Bone marrow (tissue), 2 donors: ENCODE measurements at regions not wholly inside any gene's neighbourhood (a gene's known extent, or its start where the extent isn't known, plus 50 kb on each side); places are given as distances from the start of the nearest gene placed in this dataset.
A peak's percentile ranks its signal among the peaks of the same experiment; 100 is the strongest.
"Not testable (repeated sequence)": the region's sequence is repeated elsewhere in the genome, so short reads cannot be mapped to it uniquely, and the experiment has no call there.

Experiments
- DNase-seq, 2 donors: peaks; one replicate each; lab custom pipeline; 2025; lab: John Stamatoyannopoulos, UW

DNA sequence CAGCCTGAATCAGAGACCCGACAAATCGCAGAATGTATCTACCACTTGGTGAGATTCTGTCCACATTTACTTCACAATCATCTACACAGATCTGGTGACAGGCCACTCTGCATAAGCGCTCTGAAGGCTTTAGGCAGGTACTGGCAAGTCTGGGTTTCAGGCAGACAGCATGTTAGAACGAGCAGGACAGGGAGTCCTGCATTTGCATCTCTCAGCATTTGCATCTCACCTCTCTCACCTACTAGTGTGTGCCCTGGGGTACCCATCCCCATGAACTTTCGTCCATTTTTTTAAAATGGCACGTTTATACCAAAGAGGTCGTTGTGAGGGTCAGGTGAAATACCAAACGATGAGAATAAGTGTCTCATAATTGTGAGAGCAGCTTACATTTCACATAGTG, 108.2 kb downstream of the SPATA31A1 start:
- not testable (repeated sequence) for DNase-seq

DNA sequence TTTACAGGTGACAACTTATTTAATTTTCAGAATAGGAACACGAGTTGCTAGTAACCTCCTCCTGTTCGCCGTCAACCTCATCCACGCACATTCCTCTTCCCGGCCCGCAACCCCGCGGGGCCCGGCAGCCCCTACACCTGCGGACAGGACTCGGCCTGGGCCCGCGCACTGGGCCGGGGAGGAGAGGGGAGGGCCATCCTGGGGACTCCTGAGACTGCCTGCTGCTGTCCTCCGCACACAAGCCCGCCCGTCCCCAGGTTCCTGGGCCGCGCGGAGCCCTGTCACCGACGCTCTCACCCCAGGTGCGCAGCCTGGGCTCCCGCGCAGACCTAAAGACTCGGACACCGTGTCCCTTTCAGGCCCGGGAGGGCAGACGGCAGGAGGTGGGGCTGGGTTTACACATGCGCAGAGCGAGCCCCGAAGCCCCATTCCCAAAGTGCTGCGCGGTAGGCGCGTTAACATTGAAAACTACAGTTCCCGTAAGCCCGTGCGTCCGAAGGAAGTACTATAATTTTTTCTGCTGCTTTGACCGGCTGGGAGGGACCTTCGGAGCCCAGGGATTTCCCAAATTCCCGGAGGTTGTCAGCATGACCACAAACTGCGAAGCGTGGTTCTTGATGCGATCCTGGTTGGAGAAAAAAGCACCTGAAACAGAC, 108.8 kb downstream of the SPATA31A1 start:
- peak; percentile 8 to 48 for DNase-seq

DNA sequence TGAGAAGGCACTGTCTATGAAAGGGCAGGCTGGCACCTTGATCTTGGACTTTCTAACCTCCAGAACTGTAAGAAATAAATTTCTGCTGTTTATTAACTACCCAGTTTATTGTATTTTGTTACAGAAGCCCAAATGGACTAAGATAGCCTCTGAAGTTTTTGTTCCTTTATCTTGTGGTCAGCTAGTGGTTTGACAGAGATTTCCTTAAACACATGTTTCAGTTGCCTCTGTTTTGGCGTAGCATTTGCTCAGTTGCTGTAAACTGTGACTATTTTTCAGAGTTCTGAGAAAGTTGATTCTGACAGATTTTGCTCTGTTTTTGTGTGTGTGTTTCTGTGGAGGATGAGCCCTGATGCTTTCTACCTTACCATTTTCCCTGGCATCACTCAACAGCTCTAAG, 119.0 kb downstream of the SPATA31A1 start:
- DNase-seq = not testable (repeated sequence)

DNA sequence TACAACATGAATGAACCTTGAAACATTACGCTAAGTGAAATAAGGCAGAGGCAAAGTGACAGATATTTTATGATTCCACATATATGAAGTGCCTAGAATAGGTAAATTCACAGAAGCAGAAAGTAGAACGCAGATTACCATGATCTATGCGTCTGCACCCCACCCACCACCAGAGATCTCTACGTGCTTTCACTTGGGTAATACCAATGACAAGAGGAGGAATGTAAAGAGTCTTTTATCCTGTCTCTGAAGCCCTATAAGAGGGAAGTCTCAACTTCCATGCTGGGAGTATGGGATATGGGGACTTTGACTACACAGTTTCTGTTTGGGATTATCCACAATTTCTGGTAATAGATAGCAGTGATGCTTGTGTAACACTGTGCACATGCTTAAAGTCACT, 127.6 kb downstream of the SPATA31A1 start:
- DNase-seq = not testable (repeated sequence)

DNA sequence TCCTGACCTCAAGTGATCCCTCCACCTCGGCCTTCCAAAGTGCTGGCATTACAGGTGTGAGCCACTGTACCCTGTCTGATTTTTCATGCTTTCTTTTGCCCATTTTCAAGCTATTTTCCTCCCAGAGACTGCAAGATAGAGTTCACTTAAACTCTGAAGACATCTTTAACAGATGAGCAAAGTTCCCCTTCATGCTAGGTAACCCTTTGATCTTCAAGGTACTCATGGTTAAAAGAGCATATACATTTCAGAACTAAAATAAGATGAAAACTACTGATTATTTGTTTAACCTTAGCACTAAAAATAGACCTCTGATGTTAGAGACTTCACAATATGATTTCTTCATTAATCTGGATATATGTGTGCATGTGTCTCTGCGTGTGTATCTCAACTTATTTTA, 128.4 kb downstream of the SPATA31A1 start:
- DNase-seq = not testable (repeated sequence)

DNA sequence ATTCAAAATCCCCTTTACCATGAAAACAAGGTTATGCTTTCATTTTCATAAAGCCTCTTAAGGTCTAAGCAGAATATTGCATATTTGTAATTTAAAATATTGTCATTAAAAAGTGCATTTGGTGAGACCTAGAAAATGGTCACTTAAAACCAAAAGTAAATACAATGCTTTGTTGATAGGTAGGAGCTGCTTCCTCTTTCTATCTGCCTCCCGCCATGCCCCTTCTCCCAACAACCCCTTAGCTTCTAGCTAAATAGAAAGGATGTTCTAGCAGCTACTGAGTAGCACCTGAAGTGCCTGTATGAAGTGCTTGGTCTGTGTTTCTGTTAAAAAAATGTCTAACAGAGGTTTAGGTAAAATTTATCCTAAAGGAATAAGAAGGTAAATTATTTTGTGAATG, 128.8 kb downstream of the SPATA31A1 start:
- not testable (repeated sequence) for DNase-seq

DNA sequence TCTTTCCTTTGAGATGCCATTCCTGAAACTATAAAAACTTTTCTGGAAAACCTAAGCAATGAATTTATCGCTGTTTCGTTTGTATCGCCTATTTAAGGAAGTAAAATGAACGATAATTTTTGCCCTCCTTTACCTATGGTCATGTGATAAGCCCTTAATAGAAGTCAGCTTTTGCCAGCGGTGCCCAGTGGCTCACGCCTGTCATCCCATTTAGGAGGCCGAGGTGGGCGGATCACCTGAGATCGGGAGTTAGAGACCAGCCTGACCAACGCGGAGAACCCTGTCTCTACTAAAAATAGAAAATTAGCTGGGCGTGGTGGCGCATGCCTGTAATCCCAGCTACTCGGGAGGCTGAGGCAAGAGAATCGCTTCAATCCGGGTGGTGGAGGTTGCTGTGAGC, 132.0 kb downstream of the SPATA31A1 start:
- not testable (repeated sequence) for DNase-seq

DNA sequence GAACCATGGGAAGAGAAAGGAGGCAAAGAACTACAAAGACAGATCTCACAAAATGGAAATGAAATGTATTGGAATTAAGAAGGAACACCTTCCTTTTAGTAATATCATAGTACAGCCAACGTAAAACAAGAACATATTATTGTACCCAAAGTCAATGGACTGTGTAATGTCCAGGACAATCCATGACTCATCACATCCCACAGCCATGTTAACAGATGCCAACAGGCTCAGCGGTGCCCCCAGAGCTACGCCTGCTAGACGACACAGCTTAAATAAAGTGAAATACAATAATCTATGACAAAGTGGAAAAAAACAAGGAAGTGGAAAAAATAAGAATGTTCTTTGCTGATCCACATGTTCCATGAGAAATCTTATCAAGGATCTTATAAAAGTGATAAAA, 140.8 kb downstream of the SPATA31A1 start:
- not testable (repeated sequence) for DNase-seq

DNA sequence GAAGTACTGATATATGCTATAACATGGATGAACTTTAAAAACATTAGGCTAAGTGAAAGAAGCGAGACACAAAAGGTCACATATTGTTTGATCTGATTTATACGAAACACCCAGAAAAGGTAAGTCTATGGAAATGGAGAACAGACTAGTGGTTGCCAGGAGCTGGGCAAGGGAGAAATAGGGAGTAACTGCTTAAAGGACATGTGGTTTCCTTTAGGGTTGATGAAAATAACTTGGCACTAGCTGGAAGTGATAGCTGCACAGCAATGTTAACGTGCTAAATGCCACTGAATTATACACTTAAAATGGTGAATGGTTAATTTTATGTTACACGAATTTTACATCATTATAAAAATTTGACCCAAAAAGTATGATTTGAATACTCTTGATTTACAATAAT, 147.7 kb downstream of the SPATA31A1 start:
- not testable (repeated sequence) for DNase-seq

DNA sequence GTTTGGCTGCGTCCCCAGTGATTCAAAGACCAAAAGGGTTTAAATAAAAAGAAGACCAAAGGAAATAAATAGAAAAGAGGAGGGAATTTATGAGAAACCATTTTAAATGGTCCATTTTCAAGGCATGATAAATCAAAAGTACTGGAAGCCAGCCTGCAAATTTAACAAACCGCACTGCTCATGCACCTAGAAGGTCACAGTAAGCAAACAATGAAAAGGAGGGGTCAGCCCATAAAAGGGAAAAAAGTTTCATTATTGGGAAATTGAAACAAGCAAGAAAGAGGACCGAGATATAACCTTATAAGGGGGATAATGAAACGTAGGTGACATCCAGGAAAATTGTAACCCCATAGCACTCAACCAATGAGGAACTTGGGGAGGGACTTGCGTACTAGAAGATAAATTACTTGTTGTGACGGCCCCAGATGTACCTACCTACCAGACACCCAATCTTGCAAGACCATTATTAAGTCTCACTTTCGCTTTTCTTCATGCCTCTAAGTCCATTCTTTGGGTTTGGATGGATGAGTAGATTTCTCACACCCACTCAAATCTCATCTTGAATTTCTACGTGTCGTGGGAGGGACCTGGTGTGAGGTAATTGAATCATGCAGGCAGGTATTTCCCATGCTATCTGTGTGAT, 172.0 kb downstream of the SPATA31A1 start:
- not testable (repeated sequence) for DNase-seq

DNA sequence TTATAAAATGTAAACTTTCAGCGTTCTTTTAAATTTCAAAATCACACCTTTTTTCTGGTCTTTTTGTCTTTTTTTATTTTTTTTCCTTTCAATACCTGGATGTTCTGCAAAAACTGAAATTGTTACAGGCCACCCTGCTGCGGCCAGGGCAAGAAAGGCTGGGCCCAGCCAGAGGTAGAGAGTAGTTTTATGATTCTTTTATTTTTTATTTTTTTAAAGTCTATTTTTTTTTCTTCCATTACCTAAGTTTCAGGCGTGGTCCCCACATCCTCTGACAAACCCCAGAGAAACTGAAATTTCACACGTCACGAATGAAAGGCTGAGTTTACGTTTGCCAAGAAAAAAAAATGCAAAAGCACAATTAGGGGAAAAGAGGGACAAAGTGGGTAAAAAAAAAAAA, 177.1 kb downstream of the SPATA31A1 start:
- not testable (repeated sequence) for DNase-seq

DNA sequence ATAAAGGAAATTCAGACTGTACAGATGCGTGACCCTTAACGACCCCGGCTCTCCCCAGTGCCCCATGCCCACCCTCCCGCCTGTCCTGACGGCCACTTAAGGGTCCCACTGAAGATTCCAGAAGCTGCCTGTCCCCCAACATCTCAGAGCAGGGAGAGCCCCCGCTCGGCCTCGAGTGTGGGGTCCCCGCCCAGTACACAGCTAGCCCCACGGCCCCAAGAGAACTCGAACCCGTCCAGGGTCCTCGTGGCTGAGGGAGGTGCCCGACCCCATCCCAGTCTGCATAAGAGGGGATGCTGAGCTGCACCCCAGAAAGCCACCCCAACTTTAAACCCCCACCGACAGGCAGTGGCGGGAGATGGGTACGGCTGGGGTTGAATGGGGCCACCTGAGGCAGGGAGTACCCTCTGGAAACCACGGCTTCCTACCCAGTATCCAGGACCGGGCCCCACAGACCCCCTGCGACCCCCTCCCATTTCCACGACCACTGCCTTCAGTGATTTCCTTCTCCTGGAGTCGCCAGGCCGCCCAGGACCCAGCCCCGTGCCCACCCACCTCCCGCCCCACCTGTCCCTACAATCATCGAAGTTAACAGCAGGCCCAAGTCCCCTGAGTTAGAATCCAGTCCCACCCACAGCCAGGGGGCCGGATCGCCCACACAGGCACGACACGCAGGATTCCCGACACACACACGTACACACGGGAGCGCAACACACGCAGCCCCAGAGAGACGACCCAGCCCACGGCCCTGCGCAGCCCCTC, 177.7 kb downstream of the SPATA31A1 start:
- not testable (repeated sequence) for DNase-seq

DNA sequence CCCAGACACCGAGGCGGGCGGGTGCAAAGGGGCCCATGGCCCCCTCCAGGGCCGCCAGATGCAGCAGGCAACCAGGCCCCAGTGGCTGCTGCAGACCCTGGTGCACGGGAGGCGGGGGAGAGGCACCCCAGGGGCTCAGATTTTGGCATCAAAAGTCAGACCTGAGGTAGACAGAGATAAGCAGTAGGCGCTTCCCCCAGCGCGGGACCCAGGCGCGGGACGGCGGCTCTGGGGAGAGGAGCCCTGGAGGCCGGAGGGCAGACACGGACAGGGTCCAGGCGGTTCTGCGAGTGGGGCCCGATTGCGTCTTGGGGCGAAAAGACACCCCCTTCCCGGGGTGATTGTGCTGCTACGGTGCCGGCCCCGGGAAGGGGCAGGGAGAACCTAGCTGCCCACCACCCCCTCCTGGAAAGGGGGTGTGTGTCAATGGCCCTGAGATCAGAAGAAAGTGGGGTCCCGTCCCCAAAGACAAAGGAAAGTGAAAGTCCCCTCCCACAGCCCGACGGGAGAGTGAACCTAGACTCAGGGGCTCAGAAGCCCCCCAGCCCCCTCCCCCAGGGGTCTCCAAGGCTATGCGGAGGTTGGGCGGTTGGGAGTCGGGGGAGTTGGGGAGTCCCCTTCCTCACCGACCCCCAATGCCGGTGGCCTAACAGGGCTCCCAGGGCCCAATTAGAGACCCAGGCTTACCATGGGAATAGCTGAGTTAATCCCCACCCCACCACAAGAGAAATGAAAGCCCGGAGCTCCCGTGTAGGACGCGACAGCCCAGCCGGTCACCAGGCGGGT, 178.5 kb downstream of the SPATA31A1 start:
- DNase-seq = not testable (repeated sequence)

DNA sequence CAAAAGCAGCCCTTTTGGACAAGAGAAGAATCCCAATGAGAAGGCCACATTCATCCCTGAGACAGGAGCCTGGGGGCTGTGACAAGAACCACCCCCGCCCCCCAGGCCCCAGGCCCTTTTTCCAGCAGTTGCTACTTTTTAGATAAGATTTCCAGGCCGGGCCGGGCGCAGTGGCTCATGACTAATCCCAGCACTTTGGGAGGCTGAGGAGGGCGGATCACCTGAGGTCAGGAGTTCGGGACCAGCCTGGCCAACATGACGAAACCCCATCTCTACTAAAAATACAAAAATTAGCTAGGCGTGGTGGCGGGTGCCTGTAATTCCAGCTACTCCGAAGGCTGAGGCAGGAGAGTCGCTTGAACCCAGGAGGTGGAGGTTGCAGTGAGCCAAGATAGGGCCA, 179.4 kb downstream of the SPATA31A1 start:
- DNase-seq = not testable (repeated sequence)

DNA sequence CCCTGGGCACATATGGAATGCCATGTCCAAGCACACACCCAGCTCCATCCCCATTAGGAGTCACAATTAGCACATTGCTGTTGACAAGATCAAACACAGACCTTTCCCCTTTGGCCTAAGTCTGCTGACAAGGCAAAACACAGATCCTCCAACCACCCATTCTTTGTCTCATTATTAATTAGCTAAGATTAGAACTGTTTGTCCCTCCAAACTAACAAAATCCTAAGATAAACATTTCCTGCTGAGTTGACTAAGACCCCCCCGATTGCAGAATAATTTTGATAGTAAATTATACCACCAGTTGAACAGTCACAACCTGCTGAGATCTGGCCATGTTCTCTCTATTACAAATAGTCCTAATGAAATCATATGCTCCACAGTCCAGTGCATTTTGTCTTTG, 186.7 kb downstream of the SPATA31A1 start:
- DNase-seq = not testable (repeated sequence)

DNA sequence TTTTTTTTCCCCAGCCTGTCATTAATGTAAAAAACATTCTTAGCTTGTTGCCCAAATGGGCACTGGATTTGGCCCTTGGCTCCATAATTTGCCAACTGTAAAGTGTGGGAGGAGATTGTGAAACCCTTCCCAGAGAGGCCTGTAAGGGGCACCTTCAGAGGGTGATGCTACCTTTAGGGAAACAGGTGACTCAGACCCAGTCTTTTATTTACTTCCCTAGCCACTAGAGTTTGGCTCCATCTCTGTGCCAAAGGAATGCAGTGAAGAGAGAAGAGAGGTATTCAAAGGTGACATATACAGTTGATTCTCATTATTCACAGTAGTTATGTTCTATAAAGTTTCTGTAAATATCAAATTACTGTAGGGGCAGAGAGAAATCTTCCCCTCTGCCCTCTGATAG, 189.6 kb downstream of the SPATA31A1 start:
- DNase-seq = not testable (repeated sequence)

DNA sequence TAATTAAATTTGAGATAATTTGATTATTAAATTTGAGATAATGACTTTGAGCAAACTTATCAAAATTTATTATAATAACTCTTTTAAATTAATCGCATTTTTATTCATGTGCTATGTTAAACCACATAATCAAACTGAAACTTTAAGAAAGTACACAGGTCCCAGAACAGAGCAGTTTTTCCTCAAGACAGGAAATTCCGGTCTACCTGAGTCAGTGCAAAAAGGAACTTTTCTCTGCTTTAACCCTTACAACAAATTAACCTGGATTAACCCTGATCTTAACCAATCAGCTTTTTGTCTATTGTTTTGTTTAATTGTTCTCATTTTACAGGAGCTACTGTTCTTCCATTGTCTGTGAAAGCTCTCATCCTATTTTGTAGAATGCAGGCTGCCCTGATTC, 195.1 kb downstream of the SPATA31A1 start:
- DNase-seq = not testable (repeated sequence)

DNA sequence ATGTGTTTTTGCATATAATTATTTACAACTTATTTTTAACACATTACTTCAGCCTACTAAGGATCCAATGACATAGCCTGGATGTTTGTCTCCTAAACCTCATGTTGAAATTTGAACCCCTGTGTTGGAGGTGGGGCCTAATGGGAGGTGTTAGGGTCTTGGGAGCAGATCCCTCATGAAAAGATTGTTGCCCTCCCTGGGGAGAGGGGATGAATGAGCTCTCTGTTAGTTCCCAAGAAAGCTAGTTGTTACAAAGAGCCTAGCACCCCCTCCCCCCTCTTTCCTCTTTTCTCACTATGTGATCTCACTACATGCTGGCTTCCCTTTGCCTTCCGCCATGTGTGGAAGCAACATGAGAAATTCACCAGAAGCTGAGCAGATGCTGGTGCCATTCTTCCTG, 196.1 kb downstream of the SPATA31A1 start:
- not testable (repeated sequence) for DNase-seq

DNA sequence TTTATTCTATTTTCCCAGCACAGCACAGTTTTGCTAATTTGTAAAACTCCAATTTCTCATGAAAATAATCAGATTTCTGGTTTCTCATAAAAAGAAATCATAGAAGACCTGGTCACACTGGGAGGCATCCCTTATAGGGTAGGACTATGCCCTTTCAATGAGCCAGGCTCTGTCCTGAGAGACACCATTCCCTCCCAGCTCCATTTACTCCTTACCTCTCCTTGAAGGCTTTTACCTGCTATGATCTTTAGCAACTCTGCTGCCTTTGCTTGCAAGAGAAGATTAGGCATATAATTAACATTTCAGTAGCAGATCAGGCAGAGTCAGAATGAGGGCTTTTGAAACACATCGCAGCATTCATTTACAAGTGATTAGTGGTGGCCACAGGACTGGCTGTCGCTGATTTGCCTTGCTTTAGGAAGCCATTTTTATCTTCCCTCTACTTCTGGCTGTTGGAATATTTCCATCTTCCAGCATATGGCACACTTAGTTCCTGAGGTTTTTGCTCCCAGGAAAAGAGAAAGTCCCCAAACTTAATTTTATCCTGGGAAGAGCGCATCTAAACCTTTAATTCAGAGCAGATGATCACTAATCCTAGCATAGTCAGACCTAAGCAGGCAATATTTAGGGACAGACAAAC, 196.9 kb downstream of the SPATA31A1 start:
- DNase-seq = not testable (repeated sequence)

DNA sequence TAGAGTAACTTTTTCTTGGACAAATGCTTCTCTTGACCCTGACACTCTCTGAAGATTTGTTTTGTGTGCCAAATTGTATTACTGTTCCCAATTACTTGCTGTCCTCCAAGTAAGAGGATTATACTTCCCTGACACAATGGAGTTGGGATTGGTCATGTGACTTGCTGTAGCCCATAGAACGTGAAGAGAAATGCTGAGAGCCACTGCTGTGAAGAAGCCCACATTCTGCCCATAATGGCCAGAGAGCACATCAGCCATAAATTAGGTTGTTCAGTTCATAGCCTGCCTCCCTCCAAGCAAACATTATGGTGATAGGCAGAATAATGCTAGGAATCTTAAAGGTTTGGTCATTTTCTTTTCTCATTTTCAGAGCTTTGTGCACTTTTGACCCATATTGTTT, 198.9 kb downstream of the SPATA31A1 start:
- DNase-seq = not testable (repeated sequence)

DNA sequence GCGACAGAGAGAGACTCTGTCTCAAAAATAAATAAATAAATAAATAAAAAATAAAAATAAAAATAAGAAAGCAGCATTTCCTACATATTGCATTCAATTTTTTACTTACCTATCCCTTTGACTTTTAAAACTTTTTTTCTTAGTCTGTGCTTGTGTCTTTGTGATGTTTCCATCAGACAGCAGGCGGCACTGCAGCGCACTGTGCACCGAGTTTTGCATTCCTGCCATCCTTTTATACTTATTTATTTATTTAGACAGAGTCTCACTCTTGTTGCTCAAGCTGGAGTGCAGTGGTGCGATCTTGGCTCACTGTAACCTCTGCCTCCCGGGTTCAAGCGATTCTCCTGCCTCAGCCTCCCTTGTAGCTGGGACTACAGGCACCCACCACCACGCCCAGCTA, 203.9 kb downstream of the SPATA31A1 start:
- not testable (repeated sequence) for DNase-seq

DNA sequence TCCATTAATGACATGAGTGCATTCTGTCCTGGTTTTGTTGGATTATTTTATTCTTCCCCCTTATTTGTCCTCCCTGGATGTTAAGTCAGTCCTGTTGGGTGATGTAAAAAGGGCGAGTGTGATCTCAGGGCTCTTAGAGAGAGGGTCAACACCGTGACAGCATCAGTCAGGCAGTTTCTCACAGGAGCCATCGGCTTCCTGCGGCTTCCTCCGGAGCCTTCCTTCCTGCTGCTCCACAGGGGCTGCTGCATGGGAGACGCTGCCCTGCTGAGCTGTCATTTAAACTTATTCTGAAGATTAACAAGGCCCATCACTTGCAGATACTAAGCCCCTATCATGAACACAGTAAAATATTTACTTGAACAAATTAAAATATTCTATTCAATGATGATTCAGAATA, 211.3 kb downstream of the SPATA31A1 start:
- DNase-seq = not testable (repeated sequence)
